ENCODE measurements at regions not wholly inside any gene's neighbourhood (a gene's known extent, or its start where the extent isn't known, plus 50 kb on each side); places are given as distances from the start of the nearest gene placed in this dataset.

- TF ChIP-seq CTCF (IDR thresholded peaks at IDR 0.05) (no peak), POLR2AphosphoS5 (IDR thresholded peaks at IDR 0.05) (no peak), POLR2A (IDR thresholded peaks at IDR 0.05) (no peak)
These were observed 181.6 kb downstream of the PCDH7 start for GRCh38 chr4:30901461-30902451.
